ENCODE measurements at regions not wholly inside any gene's neighbourhood (a gene's known extent, or its start where the extent isn't known, plus 50 kb on each side); places are given as distances from the start of the nearest gene placed in this dataset.

- dilution Hi-C loops (cut with MboI; ENCODE audit: extremely low pct_ligation_motif_present, low sequenced_read_pairs): no loop called here
- BruUV-seq (replicated peaks): no TSS peak
- no peak for TF ChIP-seq CTCF (IDR thresholded peaks at IDR 0.05; ENCODE audit: extremely low read depth in 1 of 2, insufficient read depth in 1 of 2, low read depth in 1 of 2, low read length in 2 of 2)
- no peak for TF ChIP-seq POLR2A (IDR thresholded peaks at IDR 0.05; ENCODE audit: low read depth, low read length)
- TF ChIP-seq POLR2AphosphoS5 (IDR thresholded peaks at IDR 0.05; ENCODE audit: insufficient read depth, low read depth, low read length): no peak
- TF ChIP-seq MAX (IDR thresholded peaks at IDR 0.05; ENCODE audit: insufficient read depth, insufficient read length): no peak
- no peak for TF ChIP-seq JUN (IDR thresholded peaks at IDR 0.05; ENCODE audit: borderline replicate concordance, insufficient read depth, insufficient read length, low read depth)
- no peak for TF ChIP-seq MYC (IDR thresholded peaks at IDR 0.05; ENCODE audit: low read depth, low read length)
- no peak for TF ChIP-seq GATA2 (IDR thresholded peaks at IDR 0.05; ENCODE audit: insufficient read depth, insufficient read length, low read depth, low read length)
- TF ChIP-seq FOS (IDR thresholded peaks at IDR 0.05; ENCODE audit: borderline replicate concordance, insufficient read depth, low read length): no peak
- no peak for TF ChIP-seq EZH2 (IDR thresholded peaks at IDR 0.05; ENCODE audit: borderline replicate concordance, low read depth, low read length, severe bottlenecking)
- no peaks in the 10 kb centered on the region for H3K9me1 ChIP-seq (replicated peaks; ENCODE audit: control insufficient read depth, extremely low read depth, insufficient read depth, low read length)
- intact Hi-C loops (cut with micrococcal nuclease): no loop called here
- no peak overlapping the region for H3K4me2 ChIP-seq (ENCODE audit: insufficient read depth, low read length)
- CTCF ChIA-PET: no interaction called here
- H3K79me2 ChIP-seq (ENCODE audit: control insufficient read depth, insufficient read depth, low read length): no peaks in the 10 kb centered on the region
- peaks cover 6% of the 10 kb centered on the region for H3K4me1 ChIP-seq (ENCODE audit: control insufficient read depth, extremely low read depth, insufficient read depth, low read length)
- no peaks in the 10 kb centered on the region for H4K20me1 ChIP-seq (replicated peaks; ENCODE audit: control insufficient read depth, extremely low read depth, insufficient read depth, low read length)
- no peaks in the 10 kb centered on the region for H3K9me3 ChIP-seq (replicated peaks; ENCODE audit: control insufficient read depth, insufficient read depth, low read length)
- no peak for FAIRE-seq
- H3K4me3 ChIP-seq (replicated peaks in 1 of 3; ENCODE audit: insufficient read depth in 1 of 3, low read depth in 1 of 3, low read length in 3 of 3): no peak overlapping the region
- no peak overlapping the region for H3K9ac ChIP-seq (replicated peaks; ENCODE audit: extremely low read depth, insufficient read depth, low read length)
- no peak overlapping the region for H3K27ac ChIP-seq (ENCODE audit: insufficient read depth, low read depth, low read length)
- H3K27me3 ChIP-seq (ENCODE audit: control insufficient read depth in 2 of 2, insufficient read depth in 2 of 2, low read length in 2 of 2): no peaks in the 10 kb centered on the region
- no peak for DNase-seq (ENCODE audit: low read depth, low spot score)
- no peaks in the 10 kb centered on the region for H3K36me3 ChIP-seq (ENCODE audit: control insufficient read depth in 2 of 2, extremely low read depth in 1 of 2, insufficient read depth in 2 of 2, low read length in 2 of 2)
- H2AFZ ChIP-seq (ENCODE audit: low read depth, low read length): no peak overlapping the region
- POLR2A ChIA-PET: interaction anchor here (0.7 kb wide), 1 partner anchor 15 kb away, joined by 6 read pairs; no protein-coding TSS in a partner anchor
Measured at GRCh38 chr7:66418537-66418936, 210.1 kb upstream of the KCTD7 start.
